HG03039 (cell line): ENCODE measurements at regions not wholly inside any gene's neighbourhood (a gene's known extent, or its start where the extent isn't known, plus 50 kb on each side); places are given as distances from the start of the nearest gene placed in this dataset.

Source experiments
- ATAC-seq: cut with Tn5 transposase; IDR thresholded peaks from one replicate; pipeline ENCODE4 v1.9.1; 2021; ENCODE audit warnings: mild to moderate bottlenecking, moderate library complexity; ENCODE audit not compliant: unreplicated experiment

- no peak for ATAC-seq
Measured at GRCh38 chr2:146870691-146871090, 974.1 kb upstream of the ACVR2A start.

GRCh38 chr2:146869328-146869727 lies 975.5 kb upstream of the ACVR2A start:
- no peak for ATAC-seq

- ATAC-seq = no peak
Measured at GRCh38 chr2:146868051-146868450, 976.8 kb upstream of the ACVR2A start.

GRCh38 chr2:146867477-146867986 lies 977.3 kb upstream of the ACVR2A start:
- ATAC-seq = no peak

- ATAC-seq = no peak
Measured at GRCh38 chr2:146853741-146854444, 990.9 kb upstream of the ACVR2A start.

GRCh38 chr2:146852661-146853060 lies 992.2 kb upstream of the ACVR2A start:
- no peak for ATAC-seq

- no peak for ATAC-seq
Measured at GRCh38 chr2:146850746-146851145, 994.1 kb upstream of the ACVR2A start.

- ATAC-seq = no peak
Measured at GRCh38 chr2:146847846-146848245, 997.0 kb upstream of the ACVR2A start.

GRCh38 chr2:146844226-146844990 lies 1000.4 kb upstream of the ACVR2A start:
- no peak for ATAC-seq

GRCh38 chr2:146837857-146838256 lies 1007.0 kb upstream of the ACVR2A start:
- ATAC-seq = no peak

GRCh38 chr2:146826388-146826787 lies 1018.4 kb upstream of the ACVR2A start:
- no peak for ATAC-seq

GRCh38 chr2:146821836-146822316 lies 1023.0 kb upstream of the ACVR2A start:
- ATAC-seq = no peak

GRCh38 chr2:146820672-146821071 lies 1024.2 kb upstream of the ACVR2A start:
- no peak for ATAC-seq

GRCh38 chr2:146818122-146818521 lies 1026.7 kb upstream of the ACVR2A start:
- ATAC-seq = no peak

GRCh38 chr2:146817613-146818012 lies 1027.2 kb upstream of the ACVR2A start:
- ATAC-seq = no peak

GRCh38 chr2:146814971-146815370 lies 1029.9 kb upstream of the ACVR2A start:
- no peak for ATAC-seq

- ATAC-seq = no peak
Measured at GRCh38 chr2:146807568-146808168, 1037.2 kb upstream of the ACVR2A start.

GRCh38 chr2:146806364-146807005 lies 1038.3 kb upstream of the ACVR2A start:
- ATAC-seq = no peak

- ATAC-seq = no peak
Measured at GRCh38 chr2:146804288-146804687, 1040.5 kb upstream of the ACVR2A start.

GRCh38 chr2:146801886-146802285 lies 1042.9 kb upstream of the ACVR2A start:
- ATAC-seq = no peak

- no peak for ATAC-seq
Measured at GRCh38 chr2:146786396-146786795, 1058.4 kb upstream of the ACVR2A start.
